ENCODE measurements at regions not wholly inside any gene's neighbourhood (a gene's known extent, or its start where the extent isn't known, plus 50 kb on each side); places are given as distances from the start of the nearest gene placed in this dataset.

- TF ChIP-seq ZNF646 (CRISPR knock-in tag; IDR thresholded peaks at IDR 0.05) (no peak), RFX3 (CRISPR knock-in tag; IDR thresholded peaks at IDR 0.05) (no peak), SOX13 (IDR thresholded peaks at IDR 0.05) (no peak), SOX13 (CRISPR knock-in tag; conservative IDR thresholded peaks at IDR 0.05 in 1 of 2, IDR thresholded peaks at IDR 0.05 in 1 of 2) (0 out of 4 replicates have a peak, but pooled peaks of 1 of the 2 experiments have one; percentile 17), ZSCAN25 (CRISPR knock-in tag; IDR thresholded peaks at IDR 0.05) (peak; percentile 97), ZNF230 (CRISPR knock-in tag; IDR thresholded peaks at IDR 0.05) (no peak), U2AF1 (optimal IDR thresholded peaks at IDR 0.05; ENCODE audit: low read depth, low read length) (no peak), ZIK1 (CRISPR knock-in tag; IDR thresholded peaks at IDR 0.05; ENCODE audit: borderline replicate concordance, low read depth) (no peak)
- TF ChIP-seq, protein P1, sequence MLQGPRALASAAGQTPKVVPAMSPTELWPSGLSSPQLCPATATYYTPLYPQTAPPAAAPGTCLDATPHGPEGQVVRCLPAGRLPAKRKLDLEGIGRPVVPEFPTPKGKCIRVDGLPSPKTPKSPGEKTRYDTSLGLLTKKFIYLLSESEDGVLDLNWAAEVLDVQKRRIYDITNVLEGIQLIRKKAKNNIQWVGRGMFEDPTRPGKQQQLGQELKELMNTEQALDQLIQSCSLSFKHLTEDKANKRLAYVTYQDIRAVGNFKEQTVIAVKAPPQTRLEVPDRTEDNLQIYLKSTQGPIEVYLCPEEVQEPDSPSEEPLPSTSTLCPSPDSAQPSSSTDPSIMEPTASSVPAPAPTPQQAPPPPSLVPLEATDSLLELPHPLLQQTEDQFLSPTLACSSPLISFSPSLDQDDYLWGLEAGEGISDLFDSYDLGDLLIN (CRISPR knock-in tag; IDR thresholded peaks at IDR 0.05; ENCODE audit: borderline replicate concordance), result no peak
- TF ChIP-seq, protein P2, sequence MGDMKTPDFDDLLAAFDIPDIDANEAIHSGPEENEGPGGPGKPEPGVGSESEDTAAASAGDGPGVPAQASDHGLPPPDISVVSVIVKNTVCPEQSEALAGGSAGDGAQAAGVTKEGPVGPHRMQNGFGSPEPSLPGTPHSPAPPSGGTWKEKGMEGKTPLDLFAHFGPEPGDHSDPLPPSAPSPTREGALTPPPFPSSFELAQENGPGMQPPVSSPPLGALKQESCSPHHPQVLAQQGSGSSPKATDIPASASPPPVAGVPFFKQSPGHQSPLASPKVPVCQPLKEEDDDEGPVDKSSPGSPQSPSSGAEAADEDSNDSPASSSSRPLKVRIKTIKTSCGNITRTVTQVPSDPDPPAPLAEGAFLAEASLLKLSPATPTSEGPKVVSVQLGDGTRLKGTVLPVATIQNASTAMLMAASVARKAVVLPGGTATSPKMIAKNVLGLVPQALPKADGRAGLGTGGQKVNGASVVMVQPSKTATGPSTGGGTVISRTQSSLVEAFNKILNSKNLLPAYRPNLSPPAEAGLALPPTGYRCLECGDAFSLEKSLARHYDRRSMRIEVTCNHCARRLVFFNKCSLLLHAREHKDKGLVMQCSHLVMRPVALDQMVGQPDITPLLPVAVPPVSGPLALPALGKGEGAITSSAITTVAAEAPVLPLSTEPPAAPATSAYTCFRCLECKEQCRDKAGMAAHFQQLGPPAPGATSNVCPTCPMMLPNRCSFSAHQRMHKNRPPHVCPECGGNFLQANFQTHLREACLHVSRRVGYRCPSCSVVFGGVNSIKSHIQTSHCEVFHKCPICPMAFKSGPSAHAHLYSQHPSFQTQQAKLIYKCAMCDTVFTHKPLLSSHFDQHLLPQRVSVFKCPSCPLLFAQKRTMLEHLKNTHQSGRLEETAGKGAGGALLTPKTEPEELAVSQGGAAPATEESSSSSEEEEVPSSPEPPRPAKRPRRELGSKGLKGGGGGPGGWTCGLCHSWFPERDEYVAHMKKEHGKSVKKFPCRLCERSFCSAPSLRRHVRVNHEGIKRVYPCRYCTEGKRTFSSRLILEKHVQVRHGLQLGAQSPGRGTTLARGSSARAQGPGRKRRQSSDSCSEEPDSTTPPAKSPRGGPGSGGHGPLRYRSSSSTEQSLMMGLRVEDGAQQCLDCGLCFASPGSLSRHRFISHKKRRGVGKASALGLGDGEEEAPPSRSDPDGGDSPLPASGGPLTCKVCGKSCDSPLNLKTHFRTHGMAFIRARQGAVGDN (CRISPR knock-in tag; IDR thresholded peaks at IDR 0.05), result peak; percentile 36
- TF ChIP-seq, protein P3, sequence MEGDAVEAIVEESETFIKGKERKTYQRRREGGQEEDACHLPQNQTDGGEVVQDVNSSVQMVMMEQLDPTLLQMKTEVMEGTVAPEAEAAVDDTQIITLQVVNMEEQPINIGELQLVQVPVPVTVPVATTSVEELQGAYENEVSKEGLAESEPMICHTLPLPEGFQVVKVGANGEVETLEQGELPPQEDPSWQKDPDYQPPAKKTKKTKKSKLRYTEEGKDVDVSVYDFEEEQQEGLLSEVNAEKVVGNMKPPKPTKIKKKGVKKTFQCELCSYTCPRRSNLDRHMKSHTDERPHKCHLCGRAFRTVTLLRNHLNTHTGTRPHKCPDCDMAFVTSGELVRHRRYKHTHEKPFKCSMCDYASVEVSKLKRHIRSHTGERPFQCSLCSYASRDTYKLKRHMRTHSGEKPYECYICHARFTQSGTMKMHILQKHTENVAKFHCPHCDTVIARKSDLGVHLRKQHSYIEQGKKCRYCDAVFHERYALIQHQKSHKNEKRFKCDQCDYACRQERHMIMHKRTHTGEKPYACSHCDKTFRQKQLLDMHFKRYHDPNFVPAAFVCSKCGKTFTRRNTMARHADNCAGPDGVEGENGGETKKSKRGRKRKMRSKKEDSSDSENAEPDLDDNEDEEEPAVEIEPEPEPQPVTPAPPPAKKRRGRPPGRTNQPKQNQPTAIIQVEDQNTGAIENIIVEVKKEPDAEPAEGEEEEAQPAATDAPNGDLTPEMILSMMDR (CRISPR knock-in tag; IDR thresholded peaks at IDR 0.05), result no peak
- TF ChIP-seq, protein P4, sequence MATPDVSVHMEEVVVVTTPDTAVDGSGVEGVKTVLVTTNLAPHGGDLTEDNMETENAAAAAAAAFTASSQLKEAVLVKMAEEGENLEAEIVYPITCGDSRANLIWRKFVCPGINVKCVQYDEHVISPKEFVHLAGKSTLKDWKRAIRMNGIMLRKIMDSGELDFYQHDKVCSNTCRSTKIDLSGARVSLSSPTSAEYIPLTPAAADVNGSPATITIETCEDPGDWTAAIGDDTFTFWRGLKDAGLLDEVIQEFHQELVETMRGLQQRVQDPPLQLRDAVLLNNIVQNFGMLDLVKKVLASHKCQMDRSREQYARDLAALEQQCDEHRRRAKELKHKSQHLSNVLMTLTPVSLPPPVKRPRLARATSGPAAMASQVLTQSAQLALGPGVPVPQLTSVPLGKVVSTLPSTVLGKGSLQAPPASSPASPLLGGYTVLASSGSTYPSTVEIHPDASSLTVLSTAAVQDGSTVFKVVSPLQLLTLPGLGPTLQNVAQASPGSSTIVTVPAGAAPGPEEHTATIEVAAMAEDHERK (CRISPR knock-in tag; IDR thresholded peaks at IDR 0.05; ENCODE audit: low read depth), result no peak
These were observed 74.5 kb downstream of the RHOU start (continued) for GRCh38 chr1:228809621-228810394.

Measured in HepG2 (cell line).